ENCODE measurements at regions not wholly inside any gene's neighbourhood (a gene's known extent, or its start where the extent isn't known, plus 50 kb on each side); places are given as distances from the start of the nearest gene placed in this dataset.

DNA sequence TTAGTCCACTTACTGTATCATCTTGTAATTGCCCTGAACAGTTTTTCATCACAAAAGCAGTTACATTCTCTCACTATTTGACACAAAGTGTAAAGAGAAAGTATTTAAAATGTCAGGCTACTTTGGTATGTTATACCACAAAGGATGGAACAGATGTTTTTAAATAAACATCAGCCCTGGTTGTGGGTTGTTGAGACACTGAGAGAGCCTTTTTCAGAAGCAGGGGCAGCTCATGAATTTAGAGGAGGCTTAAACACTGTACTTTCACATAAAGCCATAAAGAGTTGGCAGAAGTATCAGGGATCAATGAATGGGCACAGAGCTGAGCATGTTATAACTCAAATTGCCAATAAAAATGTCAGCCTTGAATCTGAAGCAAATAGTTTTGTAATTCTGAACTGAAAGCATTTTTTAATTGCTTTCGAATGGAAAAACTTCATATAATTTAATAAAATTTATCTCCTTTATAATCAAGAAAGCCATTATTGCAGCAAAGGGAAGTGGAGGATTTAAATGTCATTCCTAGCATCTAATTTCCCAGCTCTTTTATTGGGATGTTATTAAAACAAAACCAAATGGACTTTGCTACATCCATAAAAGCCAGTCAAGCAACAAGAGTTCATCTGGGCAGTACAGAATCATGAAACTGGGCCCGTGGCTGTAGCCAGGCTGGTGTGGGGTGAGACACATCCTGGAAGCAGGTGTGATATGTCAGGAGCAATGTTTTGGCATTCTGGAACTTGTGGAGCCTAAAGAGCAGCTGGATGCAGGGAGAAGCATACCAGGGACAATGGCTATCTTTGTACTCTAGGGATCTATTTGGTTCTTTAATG is 95.1 kb upstream of the NT5C1B start:
- TF ChIP-seq, protein P1, sequence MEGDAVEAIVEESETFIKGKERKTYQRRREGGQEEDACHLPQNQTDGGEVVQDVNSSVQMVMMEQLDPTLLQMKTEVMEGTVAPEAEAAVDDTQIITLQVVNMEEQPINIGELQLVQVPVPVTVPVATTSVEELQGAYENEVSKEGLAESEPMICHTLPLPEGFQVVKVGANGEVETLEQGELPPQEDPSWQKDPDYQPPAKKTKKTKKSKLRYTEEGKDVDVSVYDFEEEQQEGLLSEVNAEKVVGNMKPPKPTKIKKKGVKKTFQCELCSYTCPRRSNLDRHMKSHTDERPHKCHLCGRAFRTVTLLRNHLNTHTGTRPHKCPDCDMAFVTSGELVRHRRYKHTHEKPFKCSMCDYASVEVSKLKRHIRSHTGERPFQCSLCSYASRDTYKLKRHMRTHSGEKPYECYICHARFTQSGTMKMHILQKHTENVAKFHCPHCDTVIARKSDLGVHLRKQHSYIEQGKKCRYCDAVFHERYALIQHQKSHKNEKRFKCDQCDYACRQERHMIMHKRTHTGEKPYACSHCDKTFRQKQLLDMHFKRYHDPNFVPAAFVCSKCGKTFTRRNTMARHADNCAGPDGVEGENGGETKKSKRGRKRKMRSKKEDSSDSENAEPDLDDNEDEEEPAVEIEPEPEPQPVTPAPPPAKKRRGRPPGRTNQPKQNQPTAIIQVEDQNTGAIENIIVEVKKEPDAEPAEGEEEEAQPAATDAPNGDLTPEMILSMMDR (IDR thresholded peaks at IDR 0.05; ENCODE audit: poor library complexity, severe bottlenecking) = no peak
- TF ChIP-seq, protein P2, sequence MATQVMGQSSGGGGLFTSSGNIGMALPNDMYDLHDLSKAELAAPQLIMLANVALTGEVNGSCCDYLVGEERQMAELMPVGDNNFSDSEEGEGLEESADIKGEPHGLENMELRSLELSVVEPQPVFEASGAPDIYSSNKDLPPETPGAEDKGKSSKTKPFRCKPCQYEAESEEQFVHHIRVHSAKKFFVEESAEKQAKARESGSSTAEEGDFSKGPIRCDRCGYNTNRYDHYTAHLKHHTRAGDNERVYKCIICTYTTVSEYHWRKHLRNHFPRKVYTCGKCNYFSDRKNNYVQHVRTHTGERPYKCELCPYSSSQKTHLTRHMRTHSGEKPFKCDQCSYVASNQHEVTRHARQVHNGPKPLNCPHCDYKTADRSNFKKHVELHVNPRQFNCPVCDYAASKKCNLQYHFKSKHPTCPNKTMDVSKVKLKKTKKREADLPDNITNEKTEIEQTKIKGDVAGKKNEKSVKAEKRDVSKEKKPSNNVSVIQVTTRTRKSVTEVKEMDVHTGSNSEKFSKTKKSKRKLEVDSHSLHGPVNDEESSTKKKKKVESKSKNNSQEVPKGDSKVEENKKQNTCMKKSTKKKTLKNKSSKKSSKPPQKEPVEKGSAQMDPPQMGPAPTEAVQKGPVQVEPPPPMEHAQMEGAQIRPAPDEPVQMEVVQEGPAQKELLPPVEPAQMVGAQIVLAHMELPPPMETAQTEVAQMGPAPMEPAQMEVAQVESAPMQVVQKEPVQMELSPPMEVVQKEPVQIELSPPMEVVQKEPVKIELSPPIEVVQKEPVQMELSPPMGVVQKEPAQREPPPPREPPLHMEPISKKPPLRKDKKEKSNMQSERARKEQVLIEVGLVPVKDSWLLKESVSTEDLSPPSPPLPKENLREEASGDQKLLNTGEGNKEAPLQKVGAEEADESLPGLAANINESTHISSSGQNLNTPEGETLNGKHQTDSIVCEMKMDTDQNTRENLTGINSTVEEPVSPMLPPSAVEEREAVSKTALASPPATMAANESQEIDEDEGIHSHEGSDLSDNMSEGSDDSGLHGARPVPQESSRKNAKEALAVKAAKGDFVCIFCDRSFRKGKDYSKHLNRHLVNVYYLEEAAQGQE (IDR thresholded peaks at IDR 0.05; ENCODE audit: borderline replicate concordance) = no peak
- TF ChIP-seq MXI1 (conservative IDR thresholded peaks at IDR 0.05; ENCODE audit: poor library complexity, severe bottlenecking) = no peak
- no peak for TF ChIP-seq POLR2AphosphoS5 (IDR thresholded peaks at IDR 0.05)
- TF ChIP-seq EP300 (conservative IDR thresholded peaks at IDR 0.05; ENCODE audit: poor library complexity, severe bottlenecking) = no peak
- no peak for TF ChIP-seq EZH2 (IDR thresholded peaks at IDR 0.05; ENCODE audit: borderline replicate concordance, insufficient read depth, low read length, poor library complexity, severe bottlenecking)
- TF ChIP-seq SMC3 (conservative IDR thresholded peaks at IDR 0.05; ENCODE audit: poor library complexity) = no peak
- no peak for TF ChIP-seq TAF1 (IDR thresholded peaks at IDR 0.05; ENCODE audit: low read depth)

Data from neural cell (in vitro differentiated cells).